Loucy (cell line): ENCODE measurements at regions not wholly inside any gene's neighbourhood (a gene's known extent, or its start where the extent isn't known, plus 50 kb on each side); places are given as distances from the start of the nearest gene placed in this dataset.

Experiments
- H2AFZ ChIP-seq: fragments of 200-600 bp; sonication (generic); 2 replicates; pipeline ENCODE4 v1.6.0; 2016; ENCODE audit warnings: antibody characterized with exemption, mild to moderate bottlenecking, low read length, moderate library complexity
- H3F3A ChIP-seq: fragments of 200-600 bp; 2 replicates; pipeline ENCODE4 v1.6.0; 2016; ENCODE audit warnings: antibody characterized with exemption, low read depth, mild to moderate bottlenecking
- H3K27me3 ChIP-seq: fragments of 200-600 bp; sonication (generic); 2 replicates; pipeline ENCODE4 v1.6.1; 2014; ENCODE audit warnings: low read length, mild to moderate bottlenecking; ENCODE audit not compliant: insufficient read depth, poor library complexity, severe bottlenecking
- H3K36me3 ChIP-seq: fragments of 200-600 bp; sonication (generic); 2 replicates; pipeline ENCODE4 v1.6.1; 2016; ENCODE audit warnings: low read length; ENCODE audit not compliant: insufficient read depth
- H3K4me1 ChIP-seq: fragments of 200-600 bp; sonication (generic); 2 replicates; pipeline ENCODE4 v1.5.1; 2014; ENCODE audit warnings: low read length, mild to moderate bottlenecking; ENCODE audit not compliant: insufficient read depth, poor library complexity, severe bottlenecking
- H3K4me2 ChIP-seq: fragments of 200-600 bp; sonication (generic); 2 replicates; pipeline ENCODE4 v1.6.0; 2014; ENCODE audit warnings: antibody characterized with exemption, low read length, low read depth, mild to moderate bottlenecking; ENCODE audit not compliant: poor library complexity, severe bottlenecking
- H3K4me3 ChIP-seq: fragments of 200-600 bp; sonication (generic); 2 replicates; pipeline ENCODE4 v1.5.1; 2014; ENCODE audit warnings: low read length, mild to moderate bottlenecking, mixed read lengths; ENCODE audit not compliant: poor library complexity, severe bottlenecking
- H3K79me2 ChIP-seq: fragments of 200-600 bp; sonication (generic); 2 replicates; pipeline ENCODE4 v1.6.1; 2014; ENCODE audit warnings: low read length; ENCODE audit not compliant: insufficient read depth
- H3K9ac ChIP-seq: fragments of 200-600 bp; sonication (generic); 2 replicates; pipeline ENCODE4 v1.6.0; 2014; ENCODE audit warnings: mild to moderate bottlenecking, low read depth, low read length, moderate library complexity; ENCODE audit not compliant: poor library complexity, severe bottlenecking
- H3K9me2 ChIP-seq: fragments of 200-600 bp; sonication (generic); replicated peaks from 2 replicates; pipeline ENCODE4 v1.6.1; 2016; ENCODE audit warnings: low read depth, low read length, mixed read lengths
- H3K9me3 ChIP-seq: fragments of 200-600 bp; sonication (generic); 2 replicates; pipeline ENCODE4 v1.6.1; 2014; ENCODE audit warnings: mild to moderate bottlenecking, antibody characterized with exemption, low read length, low read depth; ENCODE audit not compliant: insufficient read depth
- H4K20me1 ChIP-seq: fragments of 200-600 bp; sonication (generic); 2 replicates; pipeline ENCODE4 v1.6.0; 2014; ENCODE audit warnings: antibody characterized with exemption, low read length, mild to moderate bottlenecking; ENCODE audit not compliant: insufficient read depth, poor library complexity, severe bottlenecking
- CTCF ChIP-seq: fragments of 200-600 bp; sonication (generic); conservative IDR thresholded peaks from 2 replicates; pipeline ENCODE4 v1.5.1; 2014; ENCODE audit warnings: mild to moderate bottlenecking, antibody characterized with exemption, low read length
- EZH2phosphoT487 ChIP-seq: fragments of 200-600 bp; IDR thresholded peaks from 2 replicates; pipeline ENCODE4 v1.6.1; 2018; ENCODE audit warnings: antibody characterized with exemption, mild to moderate bottlenecking, moderate library complexity, borderline replicate concordance

- no peak for TF ChIP-seq CTCF
- no peak for TF ChIP-seq EZH2phosphoT487
- Histone ChIP-seq H3K9ac (no peak overlapping the region), H3K79me2 (no peaks in the 10 kb centered on the region), H3K4me2 (no peak overlapping the region), H2AFZ (no peak overlapping the region), H3F3A (no peaks in the 10 kb centered on the region), H3K27me3 (no peaks in the 10 kb centered on the region), H3K36me3 (no peaks in the 10 kb centered on the region), H3K9me3 (no peaks in the 10 kb centered on the region), H3K9me2 (no peaks in the 10 kb centered on the region), H3K4me3 (no peak overlapping the region), H3K4me1 (peaks cover 5% of the 10 kb centered on the region), H4K20me1 (no peaks in the 10 kb centered on the region)
Measured at GRCh38 chr3:65026151-65026550, 338.4 kb upstream of the ADAMTS9 start.

- no peaks in the 10 kb centered on the region for H4K20me1 ChIP-seq
- H3K27me3 ChIP-seq, result no peaks in the 10 kb centered on the region
- TF ChIP-seq CTCF (peak; percentile 32; the same call in 1 of the 2 replicates), EZH2phosphoT487 (no peak)
Measured at GRCh38 chr3:65024148-65024547, 336.3 kb upstream of the ADAMTS9 start.

GRCh38 chr3:65020281-65021160 is 332.7 kb upstream of the ADAMTS9 start:
- Histone ChIP-seq H2AFZ (no peak overlapping the region), H3K4me3 (no peak overlapping the region), H3K4me1 (no peaks in the 10 kb centered on the region), H3K36me3 (no peaks in the 10 kb centered on the region), H3F3A (no peaks in the 10 kb centered on the region), H4K20me1 (no peaks in the 10 kb centered on the region), H3K9ac (no peak overlapping the region), H3K9me3 (no peaks in the 10 kb centered on the region), H3K27me3 (no peaks in the 10 kb centered on the region), H3K9me2 (no peaks in the 10 kb centered on the region), H3K4me2 (no peak overlapping the region), H3K79me2 (no peaks in the 10 kb centered on the region)
- no peak for TF ChIP-seq CTCF
- no peak for TF ChIP-seq EZH2phosphoT487

More at GRCh38 chr3:65024148-65024547, 336.3 kb upstream of the ADAMTS9 start:
- H3K4me1 ChIP-seq, result no peaks in the 10 kb centered on the region
- no peak overlapping the region for H3K4me2 ChIP-seq
- no peaks in the 10 kb centered on the region for H3K79me2 ChIP-seq
- no peaks in the 10 kb centered on the region for H3F3A ChIP-seq
- H3K4me3 ChIP-seq, result no peak overlapping the region
- H3K9me2 ChIP-seq, result no peaks in the 10 kb centered on the region
- no peak overlapping the region for H3K9ac ChIP-seq
- H2AFZ ChIP-seq, result no peak overlapping the region
- no peaks in the 10 kb centered on the region for H3K36me3 ChIP-seq
- no peaks in the 10 kb centered on the region for H3K9me3 ChIP-seq
